Prostate gland (tissue), 2 donors: ENCODE measurements at regions not wholly inside any gene's neighbourhood (a gene's known extent, or its start where the extent isn't known, plus 50 kb on each side); places are given as distances from the start of the nearest gene placed in this dataset.

ENCODE experiments used
- CTCF ChIP-seq, 4 experiments: fragments of 200-600 bp in 2 of 4; fragments of 450-650 bp in 2 of 4; sonication (generic) in 2 of 4; IDR thresholded peaks; 1 replicate in 3 of 4; 2 replicates in 1 of 4; pipeline ENCODE4 v1.5.1; 2016 to 2019; ENCODE audit warnings: antibody characterized with exemption in 4 of 4, mild to moderate bottlenecking in 2 of 4, moderate library complexity in 2 of 4
- POLR2A ChIP-seq: fragments of 450-650 bp; IDR thresholded peaks from one replicate; pipeline ENCODE4 v1.6.1; 2016; ENCODE audit warnings: antibody characterized with exemption, mild to moderate bottlenecking
- POLR2AphosphoS5 ChIP-seq: sonication (generic); formaldehyde crosslinking; IDR thresholded peaks from one replicate; pipeline ENCODE4 v1.6.1; 2017; ENCODE audit warnings: antibody characterized with exemption

GRCh38 chr13:95440441-95441088 is 112.0 kb upstream of the CLDN10 start:
- TF ChIP-seq CTCF (IDR thresholded peaks at IDR 0.05) (no peak), POLR2AphosphoS5 (no peak), POLR2A (no peak)
